ENCODE measurements at regions not wholly inside any gene's neighbourhood (a gene's known extent, or its start where the extent isn't known, plus 50 kb on each side); places are given as distances from the start of the nearest gene placed in this dataset.
"Not testable (repeated sequence)": the region's sequence is repeated elsewhere in the genome, so short reads cannot be mapped to it uniquely, and the experiment has no call there.

GRCh38 chr6:11403035-11403601 is 134.4 kb upstream of the TMEM170B start:
- no peak for DNase-seq

GRCh38 chr6:11402581-11402980 is 135.0 kb upstream of the TMEM170B start:
- DNase-seq = not testable (repeated sequence)

- DNase-seq = not testable (repeated sequence)
Observed at GRCh38 chr6:11401954-11402353, 135.6 kb upstream of the TMEM170B start.

- no peak for DNase-seq
Observed at GRCh38 chr6:11398451-11399326, 138.9 kb upstream of the TMEM170B start.

- DNase-seq = no peak
Observed at GRCh38 chr6:11397622-11398450, 139.7 kb upstream of the TMEM170B start.

- no peak for DNase-seq
Observed at GRCh38 chr6:11396860-11397259, 140.7 kb upstream of the TMEM170B start.

- DNase-seq = no peak
Observed at GRCh38 chr6:11393713-11394627, 143.6 kb upstream of the TMEM170B start.

- no peak for DNase-seq
Observed at GRCh38 chr6:11392778-11393507, 144.6 kb upstream of the TMEM170B start.

GRCh38 chr6:11391934-11392777 is 145.4 kb upstream of the TMEM170B start:
- DNase-seq = no peak

GRCh38 chr6:11389977-11390376 is 147.6 kb upstream of the TMEM170B start:
- DNase-seq = no peak

GRCh38 chr6:11388983-11389944 is 148.3 kb upstream of the TMEM170B start:
- DNase-seq = no peak

GRCh38 chr6:11387707-11388430 is 149.7 kb upstream of the TMEM170B start:
- no peak for DNase-seq

GRCh38 chr6:11386726-11387125 is 150.8 kb upstream of the TMEM170B start:
- no peak for DNase-seq

- peak; percentile 25 for DNase-seq
Observed at GRCh38 chr6:11386323-11386722, 151.2 kb upstream of the TMEM170B start.

GRCh38 chr6:11384531-11385309 is 152.3 kb upstream of the NEDD9 start:
- no peak for DNase-seq

- DNase-seq = no peak
Observed at GRCh38 chr6:11381801-11382513, 149.5 kb upstream of the NEDD9 start.
